DOHH2 (cell line): ENCODE measurements at regions not wholly inside any gene's neighbourhood (a gene's known extent, or its start where the extent isn't known, plus 50 kb on each side); places are given as distances from the start of the nearest gene placed in this dataset.

ENCODE experiments used
- H3F3A ChIP-seq: fragments of 200-600 bp; sonication (generic), shearing (Covaris generic); 2 replicates; pipeline ENCODE4 v1.6.0; 2016; ENCODE audit warnings: antibody characterized with exemption, mild to moderate bottlenecking; ENCODE audit not compliant: control insufficient read depth, insufficient read depth
- H3K27ac ChIP-seq: fragments of 200-600 bp; sonication (generic); 2 replicates; pipeline ENCODE4 v1.5.1; 2014; ENCODE audit warnings: low read depth, mild to moderate bottlenecking, low read length, moderate library complexity
- H3K27me3 ChIP-seq: fragments of 200-600 bp; sonication (generic); 2 replicates; pipeline ENCODE4 v1.6.1; 2014; ENCODE audit warnings: mild to moderate bottlenecking, low read length, mixed read lengths; ENCODE audit not compliant: control insufficient read depth
- H3K36me3 ChIP-seq: fragments of 200-600 bp; sonication (generic); 2 replicates; pipeline ENCODE4 v1.6.1; 2014; ENCODE audit warnings: mild to moderate bottlenecking, low read length, moderate library complexity, mixed read lengths; ENCODE audit not compliant: control insufficient read depth
- H3K4me1 ChIP-seq: fragments of 200-600 bp; sonication (generic); 2 replicates; pipeline ENCODE4 v1.6.1; 2014; ENCODE audit warnings: mild to moderate bottlenecking, low read length, mixed read lengths; ENCODE audit not compliant: control insufficient read depth
- H3K4me2 ChIP-seq: fragments of 200-600 bp; sonication (generic); 2 replicates; pipeline ENCODE4 v1.6.0; 2014; ENCODE audit warnings: mild to moderate bottlenecking, low read length, moderate library complexity
- H3K4me3 ChIP-seq: fragments of 200-600 bp; sonication (generic); 2 replicates; pipeline ENCODE4 v1.5.1; 2014; ENCODE audit warnings: mild to moderate bottlenecking, low read length, mixed read lengths
- H3K79me2 ChIP-seq: fragments of 200-600 bp; sonication (generic); 2 replicates; pipeline ENCODE4 v1.6.1; 2014; ENCODE audit warnings: mild to moderate bottlenecking, low read length, mixed read lengths; ENCODE audit not compliant: control insufficient read depth
- H3K9me2 ChIP-seq: fragments of 200-600 bp; sonication (generic); replicated peaks from 2 replicates; pipeline ENCODE4 v1.6.1; 2014; ENCODE audit warnings: mild to moderate bottlenecking, low read length, mixed read lengths; ENCODE audit not compliant: control insufficient read depth
- H3K9me3 ChIP-seq: fragments of 200-600 bp; sonication (generic); 2 replicates; pipeline ENCODE4 v1.6.1; 2014; ENCODE audit warnings: antibody characterized with exemption, low read length, mixed read lengths; ENCODE audit not compliant: control insufficient read depth, insufficient read depth
- H4K20me1 ChIP-seq: fragments of 200-600 bp; sonication (generic); 2 replicates; pipeline ENCODE4 v1.6.0; 2014; ENCODE audit warnings: low read depth, mild to moderate bottlenecking, antibody characterized with exemption, low read length, moderate library complexity; ENCODE audit not compliant: control insufficient read depth, insufficient read depth
- CTCF ChIP-seq: fragments of 200-600 bp; sonication (generic); IDR thresholded peaks from one replicate; pipeline ENCODE4 v1.5.1; 2014; ENCODE audit warnings: antibody characterized with exemption, mild to moderate bottlenecking, low read depth, low read length; ENCODE audit not compliant: poor library complexity, severe bottlenecking
- EZH2phosphoT487 ChIP-seq: fragments of 200-600 bp; sonication (generic); IDR thresholded peaks from 2 replicates; pipeline ENCODE4 v1.6.1; 2017; ENCODE audit warnings: borderline replicate concordance, mild to moderate bottlenecking, antibody characterized with exemption, low read length, moderate library complexity, mixed read lengths

- no peak overlapping the region for H3K4me2 ChIP-seq
- H3K36me3 ChIP-seq: no peaks in the 10 kb centered on the region
These were observed 623.9 kb upstream of the PKN2 start for GRCh38 chr1:88060112-88060673.

GRCh38 chr1:88060750-88061491 lies 623.2 kb upstream of the PKN2 start:
- Histone ChIP-seq H3K4me3 (no peak overlapping the region), H3K36me3 (no peaks in the 10 kb centered on the region), H3K27ac (no peak overlapping the region), H3K79me2 (no peaks in the 10 kb centered on the region), H3K4me2 (no peak overlapping the region), H3F3A (no peaks in the 10 kb centered on the region), H3K9me3 (no peaks in the 10 kb centered on the region), H4K20me1 (no peaks in the 10 kb centered on the region), H3K27me3 (no peaks in the 10 kb centered on the region; the same call in 1 of the 2 replicates), H3K4me1 (no peaks in the 10 kb centered on the region), H3K9me2 (no peaks in the 10 kb centered on the region)
- TF ChIP-seq EZH2phosphoT487: no peak
- no peak for TF ChIP-seq CTCF

More at GRCh38 chr1:88060112-88060673, 623.9 kb upstream of the PKN2 start:
- no peaks in the 10 kb centered on the region for H3K9me3 ChIP-seq
- H4K20me1 ChIP-seq: no peaks in the 10 kb centered on the region
- no peak for TF ChIP-seq CTCF
- TF ChIP-seq EZH2phosphoT487: no peak
- H3F3A ChIP-seq: no peaks in the 10 kb centered on the region
- H3K9me2 ChIP-seq: no peaks in the 10 kb centered on the region
- no peaks in the 10 kb centered on the region for H3K79me2 ChIP-seq
- no peak overlapping the region for H3K4me3 ChIP-seq
- H3K4me1 ChIP-seq: no peaks in the 10 kb centered on the region
- H3K27me3 ChIP-seq: no peaks in the 10 kb centered on the region; the same call in 1 of the 2 replicates
- H3K27ac ChIP-seq: no peak overlapping the region

- H3K4me3 ChIP-seq: no peak overlapping the region
- no peaks in the 10 kb centered on the region for H3K9me3 ChIP-seq
- H3K27me3 ChIP-seq: no peaks in the 10 kb centered on the region; the same call in 1 of the 2 replicates
- H4K20me1 ChIP-seq: no peaks in the 10 kb centered on the region
- H3K4me2 ChIP-seq: no peak overlapping the region
- H3K36me3 ChIP-seq: no peaks in the 10 kb centered on the region
- H3F3A ChIP-seq: no peaks in the 10 kb centered on the region
- H3K27ac ChIP-seq: no peak overlapping the region
- no peaks in the 10 kb centered on the region for H3K79me2 ChIP-seq
- TF ChIP-seq EZH2phosphoT487 (no peak), CTCF (peak; percentile 77)
- H3K4me1 ChIP-seq: no peaks in the 10 kb centered on the region
- H3K9me2 ChIP-seq: no peaks in the 10 kb centered on the region
These were observed 622.4 kb upstream of the PKN2 start for GRCh38 chr1:88061492-88062177.
